ENCODE measurements at regions not wholly inside any gene's neighbourhood (a gene's known extent, or its start where the extent isn't known, plus 50 kb on each side); places are given as distances from the start of the nearest gene placed in this dataset.

GRCh38 chr6:43877463-43878126 is 107.6 kb downstream of the VEGFA start:
- TF ChIP-seq CTCF (IDR thresholded peaks at IDR 0.05) (no peak), RAD21 (IDR thresholded peaks at IDR 0.05; ENCODE audit: low read length) (no peak), NRF1 (IDR thresholded peaks at IDR 0.05; ENCODE audit: low read depth, low read length) (no peak)

All from SK-N-SH (cell line).